DOHH2 (cell line): ENCODE measurements at regions not wholly inside any gene's neighbourhood (a gene's known extent, or its start where the extent isn't known, plus 50 kb on each side); places are given as distances from the start of the nearest gene placed in this dataset.

Source experiments
- H3F3A ChIP-seq: fragments of 200-600 bp; sonication (generic), shearing (Covaris generic); 2 replicates; pipeline ENCODE4 v1.6.0; 2016; ENCODE audit warnings: antibody characterized with exemption, mild to moderate bottlenecking; ENCODE audit not compliant: control insufficient read depth, insufficient read depth
- H3K27ac ChIP-seq: fragments of 200-600 bp; sonication (generic); 2 replicates; pipeline ENCODE4 v1.5.1; 2014; ENCODE audit warnings: low read depth, mild to moderate bottlenecking, low read length, moderate library complexity
- H3K27me3 ChIP-seq: fragments of 200-600 bp; sonication (generic); 2 replicates; pipeline ENCODE4 v1.6.1; 2014; ENCODE audit warnings: mild to moderate bottlenecking, low read length, mixed read lengths; ENCODE audit not compliant: control insufficient read depth
- H3K36me3 ChIP-seq: fragments of 200-600 bp; sonication (generic); 2 replicates; pipeline ENCODE4 v1.6.1; 2014; ENCODE audit warnings: mild to moderate bottlenecking, low read length, moderate library complexity, mixed read lengths; ENCODE audit not compliant: control insufficient read depth
- H3K4me1 ChIP-seq: fragments of 200-600 bp; sonication (generic); 2 replicates; pipeline ENCODE4 v1.6.1; 2014; ENCODE audit warnings: mild to moderate bottlenecking, low read length, mixed read lengths; ENCODE audit not compliant: control insufficient read depth
- H3K4me2 ChIP-seq: fragments of 200-600 bp; sonication (generic); 2 replicates; pipeline ENCODE4 v1.6.0; 2014; ENCODE audit warnings: mild to moderate bottlenecking, low read length, moderate library complexity
- H3K4me3 ChIP-seq: fragments of 200-600 bp; sonication (generic); 2 replicates; pipeline ENCODE4 v1.5.1; 2014; ENCODE audit warnings: mild to moderate bottlenecking, low read length, mixed read lengths
- H3K79me2 ChIP-seq: fragments of 200-600 bp; sonication (generic); 2 replicates; pipeline ENCODE4 v1.6.1; 2014; ENCODE audit warnings: mild to moderate bottlenecking, low read length, mixed read lengths; ENCODE audit not compliant: control insufficient read depth
- H3K9me2 ChIP-seq: fragments of 200-600 bp; sonication (generic); replicated peaks from 2 replicates; pipeline ENCODE4 v1.6.1; 2014; ENCODE audit warnings: mild to moderate bottlenecking, low read length, mixed read lengths; ENCODE audit not compliant: control insufficient read depth
- H3K9me3 ChIP-seq: fragments of 200-600 bp; sonication (generic); 2 replicates; pipeline ENCODE4 v1.6.1; 2014; ENCODE audit warnings: antibody characterized with exemption, low read length, mixed read lengths; ENCODE audit not compliant: control insufficient read depth, insufficient read depth
- H4K20me1 ChIP-seq: fragments of 200-600 bp; sonication (generic); 2 replicates; pipeline ENCODE4 v1.6.0; 2014; ENCODE audit warnings: low read depth, mild to moderate bottlenecking, antibody characterized with exemption, low read length, moderate library complexity; ENCODE audit not compliant: control insufficient read depth, insufficient read depth
- CTCF ChIP-seq: fragments of 200-600 bp; sonication (generic); IDR thresholded peaks from one replicate; pipeline ENCODE4 v1.5.1; 2014; ENCODE audit warnings: antibody characterized with exemption, mild to moderate bottlenecking, low read depth, low read length; ENCODE audit not compliant: poor library complexity, severe bottlenecking
- EZH2phosphoT487 ChIP-seq: fragments of 200-600 bp; sonication (generic); IDR thresholded peaks from 2 replicates; pipeline ENCODE4 v1.6.1; 2017; ENCODE audit warnings: borderline replicate concordance, mild to moderate bottlenecking, antibody characterized with exemption, low read length, moderate library complexity, mixed read lengths

DNA sequence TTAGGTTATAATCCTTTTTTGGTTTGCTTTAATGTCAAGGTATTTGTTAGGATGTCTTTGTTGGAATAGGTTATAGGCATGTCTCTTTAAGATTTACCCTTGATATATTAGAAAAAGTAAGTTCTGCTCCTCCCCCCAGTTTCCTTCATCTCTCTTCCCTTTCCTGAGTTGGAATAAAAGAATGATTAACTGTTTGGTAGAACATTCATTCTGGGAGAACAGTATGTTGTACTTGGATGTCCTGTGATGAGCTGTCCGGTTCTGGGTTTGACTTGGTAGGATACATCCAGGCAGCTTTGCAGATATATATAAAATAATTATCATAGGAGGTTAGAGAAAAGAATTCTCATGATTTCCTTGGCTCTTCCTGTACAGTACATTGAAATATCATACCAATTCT lies 199.6 kb upstream of the RREB1 start:
- H4K20me1 ChIP-seq = no peaks in the 10 kb centered on the region
- H3K9me3 ChIP-seq = no peaks in the 10 kb centered on the region
- H3K79me2 ChIP-seq = no peaks in the 10 kb centered on the region
- no peaks in the 10 kb centered on the region for H3K4me1 ChIP-seq
- TF ChIP-seq EZH2phosphoT487 (no peak), CTCF (no peak)
- H3K27me3 ChIP-seq = peaks cover 22% of the 10 kb centered on the region
- no peaks in the 10 kb centered on the region for H3F3A ChIP-seq
- H3K9me2 ChIP-seq = no peaks in the 10 kb centered on the region
- H3K4me2 ChIP-seq = no peak overlapping the region
- no peaks in the 10 kb centered on the region for H3K36me3 ChIP-seq
- H3K27ac ChIP-seq = no peak overlapping the region
- H3K4me3 ChIP-seq = no peak overlapping the region

GRCh38 chr6:6909111-6909510 lies 198.7 kb upstream of the RREB1 start:
- Histone ChIP-seq H4K20me1 (no peaks in the 10 kb centered on the region), H3K27ac (no peak overlapping the region), H3K9me3 (no peaks in the 10 kb centered on the region), H3K27me3 (peaks cover 26% of the 10 kb centered on the region), H3K79me2 (no peaks in the 10 kb centered on the region), H3K9me2 (no peaks in the 10 kb centered on the region), H3K4me1 (no peaks in the 10 kb centered on the region), H3K4me3 (no peak overlapping the region), H3K4me2 (no peak overlapping the region), H3K36me3 (no peaks in the 10 kb centered on the region), H3F3A (no peaks in the 10 kb centered on the region)
- TF ChIP-seq CTCF = no peak
- TF ChIP-seq EZH2phosphoT487 = no peak

- TF ChIP-seq CTCF (no peak), EZH2phosphoT487 (no peak)
- Histone ChIP-seq H3F3A (no peaks in the 10 kb centered on the region), H3K9me3 (no peaks in the 10 kb centered on the region), H3K36me3 (no peaks in the 10 kb centered on the region), H3K4me2 (no peak overlapping the region), H3K79me2 (no peaks in the 10 kb centered on the region), H3K27ac (no peak overlapping the region), H3K9me2 (no peaks in the 10 kb centered on the region), H3K27me3 (peaks cover 29% of the 10 kb centered on the region), H3K4me3 (no peak overlapping the region), H4K20me1 (no peaks in the 10 kb centered on the region), H3K4me1 (no peaks in the 10 kb centered on the region)
Measured at GRCh38 chr6:6910734-6911295, 196.9 kb upstream of the RREB1 start.
